WI38 (cell line): ENCODE measurements at regions not wholly inside any gene's neighbourhood (a gene's known extent, or its start where the extent isn't known, plus 50 kb on each side); places are given as distances from the start of the nearest gene placed in this dataset.

Experiments
- H3K4me3 ChIP-seq: 2 replicates; pipeline ENCODE4 v1.5.1; 2011; ENCODE audit warnings: low read depth, mild to moderate bottlenecking, control low read depth, low read length
- CTCF ChIP-seq: IDR thresholded peaks from 2 replicates; pipeline ENCODE4 v1.5.1; 2012; ENCODE audit warnings: low read depth, mild to moderate bottlenecking, control low read depth, low read length

- H3K4me3 ChIP-seq = no peak overlapping the region
- no peak for TF ChIP-seq CTCF
Measured at GRCh38 chr13:86795858-86796257, 875.3 kb upstream of the SLITRK5 start.

- H3K4me3 ChIP-seq = no peak overlapping the region
- no peak for TF ChIP-seq CTCF
Measured at GRCh38 chr13:86810361-86810760, 860.8 kb upstream of the SLITRK5 start.

GRCh38 chr13:86813198-86813597, 858.0 kb upstream of the SLITRK5 start:
- TF ChIP-seq CTCF = no peak

GRCh38 chr13:86825410-86825809, 845.8 kb upstream of the SLITRK5 start:
- TF ChIP-seq CTCF = no peak
- no peak overlapping the region for H3K4me3 ChIP-seq

More at GRCh38 chr13:86813198-86813597, 858.0 kb upstream of the SLITRK5 start:
- H3K4me3 ChIP-seq = no peak overlapping the region

GRCh38 chr13:86826232-86826631, 844.9 kb upstream of the SLITRK5 start:
- TF ChIP-seq CTCF = no peak
- no peak overlapping the region for H3K4me3 ChIP-seq

- H3K4me3 ChIP-seq = no peak overlapping the region
- no peak for TF ChIP-seq CTCF
Measured at GRCh38 chr13:86830046-86830445, 841.1 kb upstream of the SLITRK5 start.

- H3K4me3 ChIP-seq = no peak overlapping the region
- no peak for TF ChIP-seq CTCF
Measured at GRCh38 chr13:86831084-86831483, 840.1 kb upstream of the SLITRK5 start.
